ENCODE measurements at regions not wholly inside any gene's neighbourhood (a gene's known extent, or its start where the extent isn't known, plus 50 kb on each side); places are given as distances from the start of the nearest gene placed in this dataset.
A peak's percentile ranks its signal among the peaks of the same experiment; 100 is the strongest.

GRCh38 chr16:63481060-63481459 is 1444.8 kb upstream of the CDH8 start:
- no peak for TF ChIP-seq CTCF (conservative IDR thresholded peaks at IDR 0.05; ENCODE audit: control insufficient read depth, insufficient read depth, low read depth, low read length)
- no peak for DNase-seq (ENCODE audit: low read depth)
- no peak overlapping the region for H3K4me3 ChIP-seq (ENCODE audit: control insufficient read depth, low read depth, low read length)

GRCh38 chr16:63473725-63474124 is 1437.5 kb upstream of the CDH8 start:
- no peak for TF ChIP-seq CTCF (conservative IDR thresholded peaks at IDR 0.05; ENCODE audit: control insufficient read depth, insufficient read depth, low read depth, low read length)
- DNase-seq (ENCODE audit: low read depth), result no peak
- H3K4me3 ChIP-seq (ENCODE audit: control insufficient read depth, low read depth, low read length), result no peak overlapping the region

- no peak for TF ChIP-seq CTCF (conservative IDR thresholded peaks at IDR 0.05; ENCODE audit: control insufficient read depth, insufficient read depth, low read depth, low read length)
- no peak for DNase-seq (ENCODE audit: low read depth)
- no peak overlapping the region for H3K4me3 ChIP-seq (ENCODE audit: control insufficient read depth, low read depth, low read length)
Observed at GRCh38 chr16:63467513-63467912, 1431.3 kb upstream of the CDH8 start.

GRCh38 chr16:63462316-63462715 is 1426.1 kb upstream of the CDH8 start:
- no peak overlapping the region for H3K4me3 ChIP-seq (ENCODE audit: control insufficient read depth, low read depth, low read length)
- TF ChIP-seq CTCF (conservative IDR thresholded peaks at IDR 0.05; ENCODE audit: control insufficient read depth, insufficient read depth, low read depth, low read length), result no peak
- no peak for DNase-seq (ENCODE audit: low read depth)

- peak; percentile 48 for DNase-seq (ENCODE audit: low read depth)
- H3K4me3 ChIP-seq (ENCODE audit: control insufficient read depth, low read depth, low read length), result no peak overlapping the region
Observed at GRCh38 chr16:63461248-63461841, 1425.1 kb upstream of the CDH8 start.

GRCh38 chr16:63458846-63459245 is 1422.6 kb upstream of the CDH8 start:
- no peak overlapping the region for H3K4me3 ChIP-seq (ENCODE audit: control insufficient read depth, low read depth, low read length)
- TF ChIP-seq CTCF (conservative IDR thresholded peaks at IDR 0.05; ENCODE audit: control insufficient read depth, insufficient read depth, low read depth, low read length), result no peak
- DNase-seq (ENCODE audit: low read depth), result no peak

More at GRCh38 chr16:63461248-63461841, 1425.1 kb upstream of the CDH8 start:
- peak; percentile 32 for TF ChIP-seq CTCF (conservative IDR thresholded peaks at IDR 0.05; ENCODE audit: control insufficient read depth, insufficient read depth, low read depth, low read length)

GRCh38 chr16:63457869-63458268 is 1421.6 kb upstream of the CDH8 start:
- no peak overlapping the region for H3K4me3 ChIP-seq (ENCODE audit: control insufficient read depth, low read depth, low read length)
- DNase-seq (ENCODE audit: low read depth), result no peak
- no peak for TF ChIP-seq CTCF (conservative IDR thresholded peaks at IDR 0.05; ENCODE audit: control insufficient read depth, insufficient read depth, low read depth, low read length)
